ENCODE measurements at regions not wholly inside any gene's neighbourhood (a gene's known extent, or its start where the extent isn't known, plus 50 kb on each side); places are given as distances from the start of the nearest gene placed in this dataset.

DNA sequence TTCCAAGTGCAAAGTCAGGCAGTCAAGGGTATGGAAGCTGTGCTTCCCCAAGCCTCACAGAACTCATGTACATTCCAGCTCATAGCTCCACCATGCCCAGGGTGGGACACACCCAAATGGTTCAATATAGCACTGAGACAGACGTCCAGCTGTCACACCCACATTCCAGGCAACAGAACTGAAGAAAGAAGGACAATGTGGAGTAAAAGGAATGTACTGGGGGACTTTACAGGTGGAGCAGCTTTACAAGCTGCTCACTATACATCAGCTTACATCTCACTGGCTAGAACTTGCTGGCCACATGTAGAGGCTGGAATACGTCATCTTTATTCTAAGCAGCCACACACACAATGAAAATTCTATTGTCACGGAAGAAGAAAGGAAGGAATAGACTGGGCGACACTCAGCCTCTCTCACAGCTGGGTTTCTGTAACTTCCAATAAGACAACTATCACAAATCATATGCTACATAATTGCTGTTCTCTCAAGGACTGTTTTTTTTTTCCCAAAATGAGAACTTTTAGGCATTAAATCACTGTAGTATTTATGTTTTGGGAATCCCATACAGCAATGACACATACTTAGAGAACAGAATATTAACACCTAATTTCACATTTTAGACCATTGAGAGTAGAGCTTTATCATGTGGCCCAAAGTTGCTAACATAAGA is 86.1 kb downstream of the KLF12 start:
- POLR2A ChIA-PET: interaction anchor here (0.7 kb wide), 1 partner anchor 21 kb away, joined by 3 read pairs; no protein-coding TSS in a partner anchor
- CTCF ChIA-PET: interaction anchor here (0.6 kb wide), 1 partner anchor 263 kb away, joined by 5 read pairs; no protein-coding TSS in a partner anchor

DNA sequence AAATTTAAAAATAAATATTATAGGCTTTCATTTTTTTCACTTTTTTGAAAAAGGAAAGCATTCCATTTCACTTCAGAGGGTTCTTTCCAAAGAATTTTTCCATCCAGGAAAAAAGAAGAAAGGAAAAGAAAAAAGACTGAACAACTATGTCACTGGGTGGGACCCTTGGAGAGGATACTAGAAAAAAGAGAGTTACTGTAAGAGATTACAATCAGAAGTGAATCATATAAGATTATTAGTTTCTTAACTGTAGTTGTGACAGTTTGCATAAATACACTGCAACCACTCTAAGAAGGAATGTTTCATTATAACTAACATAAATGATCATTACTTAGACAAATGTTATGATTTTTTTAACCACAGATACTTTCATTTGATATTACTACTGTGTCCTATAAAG is 87.8 kb downstream of the KLF12 start:
- ChIA-PET POLR2A (no interaction called here), CTCF (interaction anchor here (0.6 to 1.2 kb wide), 2 partner anchors 14 to 21 kb away, joined by 3 read pairs; no protein-coding TSS in a partner anchor)

DNA sequence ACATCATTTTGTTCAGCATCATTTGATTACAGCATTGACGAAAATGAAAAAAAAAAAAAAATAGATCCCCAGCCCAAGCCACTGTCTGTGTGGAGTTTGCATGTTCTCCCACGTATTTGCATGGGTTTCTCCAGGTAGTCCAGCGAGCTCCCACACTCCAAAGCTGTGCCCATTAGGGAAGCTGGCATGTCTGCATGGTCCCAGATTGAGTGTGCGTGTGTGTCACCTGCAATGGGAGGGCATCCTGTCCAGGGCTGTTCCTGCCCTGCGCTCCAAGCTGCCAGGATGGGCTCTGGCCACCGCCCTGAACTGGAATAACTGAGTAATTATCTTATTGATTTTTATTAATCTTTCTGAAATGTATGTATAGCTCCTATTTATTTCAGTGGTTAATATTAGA is 88.6 kb downstream of the KLF12 start:
- ChIA-PET POLR2A (no interaction called here), CTCF (interaction anchor here (0.6 to 1.2 kb wide), 2 partner anchors 13 to 20 kb away, joined by 3 read pairs; no protein-coding TSS in a partner anchor)

DNA sequence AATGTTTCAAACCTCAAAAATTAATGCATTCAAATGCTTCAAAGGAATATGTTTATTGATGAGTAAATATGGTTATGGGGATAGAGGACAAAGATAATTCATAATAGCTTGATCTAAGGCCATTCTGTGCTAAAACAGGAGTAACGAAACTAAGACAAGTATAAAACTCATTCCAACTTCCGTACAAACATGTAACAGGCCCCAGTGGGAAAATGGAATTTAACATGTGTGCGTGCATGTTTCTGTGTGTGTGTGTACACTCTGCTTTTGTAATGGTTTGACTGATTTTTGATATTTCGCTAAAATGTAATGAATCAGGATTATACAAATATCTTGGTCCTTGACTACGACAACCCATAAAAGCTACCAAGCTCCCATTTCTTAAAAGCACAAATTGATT is 91.0 kb downstream of the KLF12 start:
- CTCF ChIA-PET: interaction anchor here (1.2 kb wide), 1 partner anchor 19 kb away, joined by 3 read pairs; no protein-coding TSS in a partner anchor

DNA sequence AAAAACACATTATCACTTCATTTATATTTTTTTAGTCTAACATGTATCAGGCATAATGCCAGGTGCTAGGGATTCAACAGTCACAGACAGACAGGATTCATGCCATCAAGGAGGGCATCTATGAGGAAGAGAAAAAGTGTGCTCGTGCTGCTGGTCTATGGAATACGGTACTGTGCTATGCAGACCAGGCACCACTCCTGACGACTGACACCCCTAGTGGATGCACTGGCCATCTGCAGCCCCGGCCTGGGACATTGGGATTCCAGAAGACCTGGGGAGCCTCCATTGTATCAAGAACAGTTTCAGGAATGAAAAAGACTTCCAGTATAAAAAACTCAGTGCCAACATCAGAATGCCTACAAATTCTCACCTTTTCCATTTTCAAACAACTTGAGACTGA is 94.0 kb downstream of the KLF12 start:
- ChIA-PET POLR2A (interaction anchor here (0.5 kb wide), 1 partner anchor 276 kb away, joined by 3 read pairs; no protein-coding TSS in a partner anchor), CTCF (interaction anchor here (1.0 kb wide), 1 partner anchor 57 kb away, joined by 3 read pairs; no protein-coding TSS in a partner anchor)

More for the DNA sequence above, 91.0 kb downstream of the KLF12 start:
- POLR2A ChIA-PET: interaction anchor here (0.6 kb wide), 1 partner anchor 15 kb away, joined by 5 read pairs; no protein-coding TSS in a partner anchor

DNA sequence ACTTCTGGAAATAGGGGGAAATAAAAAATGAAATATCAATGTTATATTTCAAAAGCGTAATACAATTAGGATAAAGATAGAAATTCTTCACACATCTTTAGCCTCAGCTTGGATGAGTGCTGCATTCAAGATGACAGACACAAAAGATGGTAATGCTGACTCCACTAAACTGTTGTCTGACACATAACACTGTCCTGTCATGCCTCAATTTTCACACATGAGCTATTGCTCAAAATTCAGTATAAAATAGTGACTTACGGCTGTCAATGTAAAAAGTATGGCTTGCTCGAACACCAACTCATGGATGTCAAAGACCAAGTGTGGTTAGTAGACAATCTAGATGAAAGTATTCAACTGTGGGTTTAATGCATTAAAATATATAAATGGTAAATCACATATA is 94.5 kb downstream of the KLF12 start:
- POLR2A ChIA-PET: interaction anchor here (0.5 kb wide), 1 partner anchor 276 kb away, joined by 3 read pairs; no protein-coding TSS in a partner anchor

DNA sequence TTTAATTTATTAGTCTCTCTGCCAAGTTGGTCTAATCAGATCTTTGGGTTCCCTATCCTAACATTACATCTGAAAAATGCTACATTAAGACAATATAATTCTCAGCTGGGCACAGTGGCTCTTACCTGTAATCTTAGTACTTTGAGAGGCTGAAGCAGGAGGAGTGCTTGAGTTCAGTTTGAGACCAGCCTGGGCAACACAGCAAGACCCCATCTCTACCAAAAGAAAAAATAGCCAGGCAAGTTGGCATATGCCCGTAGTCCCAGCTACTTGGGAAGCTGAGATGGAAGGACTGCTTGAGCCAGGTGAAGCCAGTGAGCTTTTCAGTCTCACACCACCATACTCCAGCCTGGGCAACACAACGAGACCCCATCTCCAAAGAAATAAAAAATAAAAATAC is 95.0 kb downstream of the KLF12 start:
- ChIA-PET CTCF (no interaction called here), POLR2A (no interaction called here)

More for the DNA sequence above, 94.5 kb downstream of the KLF12 start:
- CTCF ChIA-PET: no interaction called here

DNA sequence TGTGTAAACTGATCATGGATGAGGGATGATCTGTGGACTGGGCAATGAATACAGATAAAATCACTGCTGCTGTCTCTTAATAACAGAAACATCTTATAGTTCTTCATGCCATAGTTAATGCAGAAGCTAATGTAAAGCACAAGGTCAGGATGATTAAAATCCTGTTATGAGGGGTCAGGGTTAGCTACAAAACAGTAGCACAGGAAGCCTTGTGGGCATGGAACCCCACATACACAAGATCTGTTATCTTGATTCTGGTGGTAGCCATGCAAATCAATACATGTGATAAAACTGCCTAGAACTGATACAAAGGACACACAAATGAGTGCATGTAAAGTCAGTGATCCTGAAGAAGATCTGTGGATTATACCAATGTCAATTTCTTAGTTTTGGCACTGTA is 96.4 kb downstream of the KLF12 start:
- POLR2A ChIA-PET: no interaction called here
- CTCF ChIA-PET: interaction anchor here (1.2 kb wide), 2 partner anchors 15 to 24 kb away, joined by 3 read pairs; no protein-coding TSS in a partner anchor

DNA sequence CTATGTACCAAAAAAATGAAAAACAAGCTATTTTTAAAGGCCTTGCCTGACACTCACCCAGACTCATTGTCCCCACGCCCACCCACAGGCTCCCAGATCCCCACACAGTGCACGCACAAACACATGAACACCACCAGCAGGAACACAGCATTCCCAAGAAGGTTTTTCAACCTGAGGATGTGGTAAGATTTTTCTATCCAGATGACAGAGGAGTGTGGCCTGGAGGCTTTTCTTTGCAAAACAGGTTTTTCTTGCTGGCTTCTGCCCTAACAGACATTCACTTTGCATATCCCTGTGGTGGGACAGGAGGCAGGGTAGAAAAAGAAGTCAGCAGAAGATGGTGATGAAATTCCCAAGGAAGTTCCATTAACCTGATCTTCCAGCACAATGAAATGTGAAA is 97.8 kb downstream of the KLF12 start:
- ChIA-PET POLR2A (no interaction called here), CTCF (interaction anchor here (0.7 kb wide), 1 partner anchor 18 kb away, joined by 5 read pairs; no protein-coding TSS in a partner anchor)

DNA sequence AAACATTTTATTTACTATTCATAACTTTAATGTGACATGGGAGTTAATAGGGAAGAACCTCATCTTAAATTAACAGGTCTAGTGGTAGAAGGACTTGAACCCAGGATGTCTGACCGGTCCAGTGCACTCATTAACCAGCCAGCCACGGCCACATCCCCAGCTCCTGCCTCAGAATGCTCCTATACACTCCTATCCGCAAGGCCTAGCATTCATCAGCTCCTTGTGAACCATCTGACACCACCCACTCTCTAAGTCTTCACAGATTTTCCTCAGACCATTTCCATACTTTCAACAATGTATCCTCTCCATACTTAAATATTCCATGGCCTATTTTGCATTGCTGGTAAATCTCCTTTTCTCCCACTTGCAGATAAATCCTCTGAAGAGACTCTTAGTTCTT is 98.3 kb downstream of the KLF12 start:
- ChIA-PET CTCF (no interaction called here), POLR2A (interaction anchor here (0.5 kb wide), 1 partner anchor 46 kb away, joined by 4 read pairs; no protein-coding TSS in a partner anchor)

DNA sequence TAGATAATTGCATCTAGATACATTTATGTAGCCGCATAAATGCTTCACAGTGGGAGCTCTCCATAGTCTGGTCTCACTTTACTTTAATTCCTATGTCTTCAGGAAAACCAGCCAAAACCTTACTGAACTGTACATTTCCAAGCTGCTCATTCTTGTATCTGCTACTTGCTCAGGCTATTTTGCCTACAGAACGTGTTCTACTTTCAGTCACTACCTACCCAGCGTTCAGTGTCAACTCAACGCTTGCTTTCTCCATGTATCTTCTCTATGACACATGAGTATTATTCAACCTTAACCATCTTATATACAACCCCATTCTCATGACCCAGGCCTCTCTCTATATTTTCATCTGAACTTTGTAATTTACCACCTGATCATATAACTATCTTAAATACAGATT is 101.9 kb downstream of the KLF12 start:
- ChIA-PET POLR2A (no interaction called here), CTCF (interaction anchor here (1.3 kb wide), 1 partner anchor 13 kb away, joined by 3 read pairs; no protein-coding TSS in a partner anchor)

DNA sequence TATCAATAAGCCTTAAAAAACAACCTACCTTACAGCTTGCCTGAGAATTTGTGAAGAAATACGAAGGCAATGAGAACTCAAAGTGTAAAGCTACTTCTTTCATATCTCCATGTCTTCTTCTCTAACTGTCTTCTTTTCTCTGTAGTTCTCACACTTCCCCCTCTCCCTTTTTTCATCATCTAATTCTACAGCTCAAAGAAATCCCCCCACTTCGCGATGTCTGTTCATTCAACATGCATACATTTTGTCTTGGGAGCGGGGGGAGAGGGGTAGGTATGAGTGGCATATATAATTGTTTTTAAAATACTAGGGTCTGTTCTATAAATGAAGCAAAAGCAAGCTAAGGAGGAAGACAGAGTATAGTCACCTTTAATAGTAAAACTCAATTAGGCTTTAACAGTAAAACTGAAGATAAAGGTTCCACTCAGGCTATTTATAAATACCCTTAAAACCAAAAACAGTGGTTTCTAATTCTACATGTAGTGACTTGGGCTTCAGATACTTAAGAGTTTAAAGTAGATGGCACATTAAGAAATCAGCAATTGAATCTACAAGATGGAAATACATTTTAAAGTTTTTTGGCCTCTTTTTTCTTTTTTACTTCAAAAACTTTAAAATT is 106.9 kb downstream of the KLF12 start:
- CTCF ChIA-PET: no interaction called here
- POLR2A ChIA-PET: interaction anchor here (0.5 to 1.1 kb wide), 4 partner anchors 20 to 106 kb away, joined by 3 read pairs; no protein-coding TSS in a partner anchor

DNA sequence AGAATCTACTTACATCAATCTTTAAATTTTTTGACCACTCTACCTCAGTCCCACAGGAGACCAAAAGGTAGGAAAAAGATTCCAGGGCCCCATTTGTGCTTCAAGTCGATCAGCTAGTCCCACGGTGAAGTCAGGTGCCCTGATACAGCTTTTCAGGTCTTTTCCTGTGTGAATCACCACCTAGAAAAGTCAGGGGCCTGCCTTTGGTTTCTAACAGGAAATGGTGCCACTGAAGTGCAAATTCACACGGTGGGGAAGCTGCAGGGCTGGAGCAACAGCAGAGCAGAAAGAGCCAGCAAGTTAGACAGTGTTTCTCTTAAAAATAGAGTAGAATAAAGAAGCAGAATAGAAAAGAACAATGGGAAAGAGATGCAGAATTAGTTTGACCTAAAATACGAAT is 107.5 kb downstream of the KLF12 start:
- ChIA-PET CTCF (no interaction called here), POLR2A (interaction anchor here (0.7 to 1.1 kb wide), 2 partner anchors 31 to 43 kb away, joined by 3 read pairs; no protein-coding TSS in a partner anchor)

DNA sequence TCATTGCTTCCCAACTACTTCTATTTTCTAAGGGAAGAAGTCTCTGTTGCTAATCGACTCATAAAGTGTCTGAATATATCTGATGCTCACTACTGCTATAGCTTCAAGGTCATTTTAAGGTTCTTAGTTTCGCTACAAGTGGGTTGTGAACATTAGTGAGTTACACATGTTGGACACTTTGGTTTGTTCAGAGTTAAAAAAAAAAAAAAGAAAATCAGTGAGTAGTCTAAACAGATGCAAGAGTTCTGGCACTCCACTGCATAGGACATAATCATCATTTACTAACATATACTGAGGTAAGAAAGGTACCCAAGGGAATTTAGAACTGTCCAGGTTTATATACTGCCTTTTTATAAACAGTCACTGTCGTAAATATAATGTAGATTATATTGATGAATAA is 108.8 kb downstream of the KLF12 start:
- POLR2A ChIA-PET: interaction anchor here (0.6 kb wide), 1 partner anchor 43 kb away, joined by 3 read pairs; no protein-coding TSS in a partner anchor
- CTCF ChIA-PET: interaction anchor here (1.1 kb wide), 1 partner anchor 21 kb away, joined by 3 read pairs; no protein-coding TSS in a partner anchor

DNA sequence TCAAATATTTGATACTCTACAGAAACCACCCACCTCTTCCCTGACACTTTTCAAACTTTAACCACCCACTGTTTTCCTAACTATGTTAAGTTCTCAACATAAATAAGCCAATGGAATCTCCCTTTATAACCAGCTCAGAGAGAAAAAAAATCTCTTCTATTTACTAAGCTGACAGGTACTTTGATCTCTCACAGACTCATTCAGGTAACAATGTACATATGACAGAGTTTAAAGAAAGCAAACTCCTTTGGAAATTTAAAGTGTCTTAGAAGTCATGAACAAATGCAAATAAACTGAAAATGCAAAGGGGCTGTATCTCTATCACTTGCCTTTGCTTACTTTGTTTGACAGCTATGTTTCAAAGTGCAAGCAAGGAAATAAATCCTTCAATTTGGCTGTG is 109.3 kb downstream of the KLF12 start:
- CTCF ChIA-PET: interaction anchor here (1.1 kb wide), 1 partner anchor 21 kb away, joined by 3 read pairs; no protein-coding TSS in a partner anchor
- POLR2A ChIA-PET: interaction anchor here (0.6 kb wide), 1 partner anchor 43 kb away, joined by 3 read pairs; no protein-coding TSS in a partner anchor

DNA sequence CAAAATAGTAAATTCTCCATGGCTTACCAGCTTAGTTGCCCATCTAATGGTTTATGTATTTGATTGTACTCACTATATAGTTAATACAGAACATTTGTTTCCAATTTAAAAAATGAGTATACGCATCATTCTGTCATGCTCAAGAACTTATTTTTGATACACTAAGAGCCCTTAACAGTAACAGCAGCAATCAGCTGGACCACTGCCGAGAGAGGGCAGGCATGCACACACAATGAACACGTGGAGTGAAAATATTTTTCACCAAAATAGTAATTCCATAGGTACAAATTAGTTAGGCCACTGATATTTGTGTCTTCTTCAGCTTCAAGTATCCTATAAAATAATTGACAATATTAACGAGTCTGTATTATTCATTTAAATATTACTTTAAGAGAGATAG is 109.9 kb downstream of the KLF12 start:
- CTCF ChIA-PET: no interaction called here

DNA sequence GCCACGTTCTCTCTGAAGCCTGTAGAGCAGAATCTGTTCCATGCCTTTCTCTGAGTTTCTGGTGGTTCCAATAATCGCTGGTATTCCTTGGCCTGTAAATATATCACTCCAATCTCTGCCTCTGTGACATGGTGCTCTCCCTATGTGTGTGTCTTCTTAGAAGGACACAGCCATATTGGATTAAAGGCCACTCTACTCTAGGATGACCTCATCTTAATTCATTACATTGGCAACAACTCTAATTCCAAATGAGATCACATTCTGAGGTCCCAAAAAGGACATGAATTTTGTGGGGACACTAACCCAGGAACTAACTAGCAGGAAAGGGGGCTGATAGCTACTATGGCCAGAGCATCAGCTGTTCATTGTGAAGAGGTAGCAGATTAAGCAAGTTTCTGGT is 110.7 kb downstream of the KLF12 start:
- POLR2A ChIA-PET: no interaction called here

More for the DNA sequence above, 109.9 kb downstream of the KLF12 start:
- POLR2A ChIA-PET: no interaction called here

DNA sequence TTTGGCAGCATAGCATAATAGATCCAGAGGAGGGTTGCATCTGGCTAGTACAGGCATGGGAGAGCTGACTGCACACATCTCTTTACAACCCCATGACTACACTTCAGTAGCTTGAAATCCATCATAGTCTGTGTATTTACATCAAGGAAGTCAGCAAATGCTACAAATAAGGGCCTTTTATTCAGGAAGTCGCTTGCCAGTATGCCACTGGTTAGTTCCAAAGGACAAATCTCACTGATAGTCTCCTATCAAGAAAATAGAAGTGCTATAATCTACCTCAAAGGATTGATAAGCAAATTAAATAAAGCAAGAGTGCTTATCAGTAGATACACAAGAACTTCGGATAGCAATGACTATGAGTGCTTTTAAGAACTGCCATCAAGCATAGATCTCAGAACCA is 112.7 kb downstream of the KLF12 start:
- ChIA-PET POLR2A (no interaction called here), CTCF (no interaction called here)

More for the DNA sequence above, 110.7 kb downstream of the KLF12 start:
- CTCF ChIA-PET: no interaction called here

DNA sequence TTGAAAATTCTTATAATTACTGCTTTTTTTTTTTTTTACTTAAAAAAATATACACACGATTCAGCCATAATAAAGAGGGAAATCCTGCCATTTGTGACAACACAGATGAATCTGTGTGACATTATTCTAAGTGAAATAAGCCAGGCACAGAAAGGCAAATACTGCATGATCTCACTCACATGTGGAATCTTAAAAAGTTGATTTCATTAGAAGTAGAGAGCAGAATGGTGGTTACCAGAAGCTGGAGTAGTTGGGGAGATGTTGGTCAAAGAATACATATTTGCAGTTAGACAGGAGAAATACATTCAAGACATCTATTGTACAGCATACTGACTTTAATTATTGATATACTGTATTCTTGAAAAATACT is 116.2 kb downstream of the KLF12 start:
- ChIA-PET POLR2A (no interaction called here), CTCF (no interaction called here)

DNA sequence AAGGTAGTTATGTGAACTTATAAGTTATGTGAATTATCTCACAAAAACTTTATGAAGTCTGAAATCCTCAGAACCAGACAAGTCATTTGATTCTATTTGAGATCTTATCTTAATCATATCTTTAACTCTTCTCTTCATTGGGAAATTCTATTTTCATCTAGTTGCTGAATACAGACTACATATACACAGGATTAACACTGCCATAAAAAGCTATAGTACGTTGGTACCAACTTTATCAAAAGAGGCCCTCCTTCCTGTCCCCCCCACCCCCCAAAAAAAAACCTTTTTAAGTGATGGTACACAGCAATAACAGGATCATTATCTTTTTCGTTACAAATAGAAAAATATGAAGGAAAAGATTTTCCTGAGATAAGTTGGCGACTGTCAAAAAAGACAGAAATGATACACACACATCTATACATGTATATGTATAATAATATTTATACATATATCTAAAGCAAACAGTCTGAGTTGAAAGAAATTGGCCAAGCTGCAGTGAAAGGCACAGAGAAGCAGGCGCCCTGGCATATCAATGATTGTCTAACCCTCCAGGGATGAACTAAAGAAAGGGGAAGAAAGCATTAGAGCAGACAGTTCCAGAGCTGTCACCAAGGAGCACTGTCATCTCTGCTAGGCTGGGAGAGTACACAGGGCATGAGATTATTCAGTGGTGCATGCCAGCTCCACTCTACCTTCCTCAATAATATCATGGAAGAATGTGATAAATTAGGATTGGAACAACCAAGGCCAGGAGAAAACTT is 116.7 kb downstream of the KLF12 start:
- ChIA-PET CTCF (no interaction called here), POLR2A (no interaction called here)

All from activated CD8-positive, alpha-beta memory T cell treated with anti-CD3 and anti-CD28 coated beads for 36 hours (primary cell).